Heart left ventricle (tissue), 13 donors: ENCODE measurements at regions not wholly inside any gene's neighbourhood (a gene's known extent, or its start where the extent isn't known, plus 50 kb on each side); places are given as distances from the start of the nearest gene placed in this dataset.

Source experiments
- CTCF ChIP-seq, 12 donors: fragments of 200-600 bp; sonication (generic) in 4 of 12; IDR thresholded peaks; one replicate each; pipeline versions ENCODE4 v1.5.0 to v1.8.0; 2018 to 2022; ENCODE audit warnings: antibody characterized with exemption in 12 of 12, mild to moderate bottlenecking in 5 of 12
- POLR2A ChIP-seq, 2 donors: fragments of 450-650 bp; IDR thresholded peaks; one replicate each; pipeline ENCODE4 v1.6.1; 2017; ENCODE audit warnings: antibody characterized with exemption in 2 of 2, mild to moderate bottlenecking in 2 of 2, moderate library complexity in 2 of 2
- donor health status: ischemic (EF 13 %, LVEDD 7.1; RV severe dilation, severe dysfunction).
- donor health status: DM: no; HTN: yes; CAD: no.
- donor health status: DM: no; HTN: no; CAD: no.
- donor health status: ischemic (EF 25% LVEDD 6.9; RV normal size, moderate dysfunction).
- donor health status: ischemic (EF 25% LVEDD 5.7; RV mildly dilated, moderate dysfunction).
- donor health status: ischemic (EF 35%, LVEDD 5.7; RV mildly dilated, moderate dysfunction).
- donor health status: nonischemic (EF 11% LVEDD 7.7; RV severe dilation, severe dysfunction).
- donor health status: DM: yes; HTN: yes; CAD: no.
- donor health status: PGD.
- donor health status: ischemic (EF 29% LVEDD 5.4; RV normal size, mild dysfunction).
- donor health status: nonischemic (EF 23%, LVEDD 6.1; RV moderate dilation, normal function).

- TF ChIP-seq CTCF (IDR thresholded peaks at IDR 0.05) (no peak), POLR2A (IDR thresholded peaks at IDR 0.05) (no peak)
These were observed 111.7 kb upstream of the RAI14 start for GRCh38 chr5:34544403-34544802.
